ENCODE measurements at regions not wholly inside any gene's neighbourhood (a gene's known extent, or its start where the extent isn't known, plus 50 kb on each side); places are given as distances from the start of the nearest gene placed in this dataset.

DNA sequence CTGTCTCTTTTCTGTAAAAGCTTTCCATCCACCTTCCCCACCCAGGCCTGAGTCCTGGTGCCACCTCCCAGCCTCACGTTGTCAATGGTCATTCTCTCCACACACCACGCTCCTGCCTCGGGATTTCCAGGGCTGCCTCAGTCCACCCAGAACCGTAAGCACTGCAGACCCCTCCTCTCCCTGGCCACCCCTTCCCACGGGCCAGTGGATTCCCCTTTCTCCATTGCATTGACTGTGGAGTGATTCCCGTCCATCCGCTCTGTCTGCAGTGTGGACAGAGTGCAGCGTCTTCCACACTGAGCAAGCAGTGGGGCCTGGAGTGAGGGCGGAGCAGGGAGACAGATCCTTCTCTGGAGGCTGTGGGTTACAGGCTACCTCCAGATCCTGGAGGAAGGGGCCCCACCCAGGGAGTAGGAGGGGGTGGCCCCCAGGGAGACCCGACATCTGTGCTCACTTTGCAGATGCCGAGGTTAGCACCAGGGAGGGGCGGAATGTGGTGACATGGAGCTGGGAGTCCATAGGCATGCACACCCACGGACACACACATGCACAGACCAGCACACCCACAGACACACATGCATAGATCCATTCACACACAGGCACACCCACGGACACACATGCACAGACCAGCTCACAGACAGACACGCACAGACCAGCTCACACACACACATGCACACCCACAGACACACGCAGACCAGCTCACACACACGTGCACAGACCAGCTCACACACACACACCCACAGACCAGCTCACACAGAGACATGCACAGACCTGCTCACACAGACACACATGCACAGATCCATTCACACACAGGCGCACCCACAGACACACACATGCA lies 109.6 kb upstream of the B3GAT1 start:
- peaks cover 2% of the 10 kb centered on the region for H3K9me3 ChIP-seq (ENCODE audit: low read depth, low read length)
- H3K79me2 ChIP-seq (ENCODE audit: insufficient read depth, low read length) = no peaks in the 10 kb centered on the region
- DNase-seq (ENCODE audit: insufficient read length, low spot score, missing footprints) = peak; percentile 84
- no peak overlapping the region for H3K27ac ChIP-seq (ENCODE audit: low read depth, low read length)
- TF ChIP-seq, protein P1, sequence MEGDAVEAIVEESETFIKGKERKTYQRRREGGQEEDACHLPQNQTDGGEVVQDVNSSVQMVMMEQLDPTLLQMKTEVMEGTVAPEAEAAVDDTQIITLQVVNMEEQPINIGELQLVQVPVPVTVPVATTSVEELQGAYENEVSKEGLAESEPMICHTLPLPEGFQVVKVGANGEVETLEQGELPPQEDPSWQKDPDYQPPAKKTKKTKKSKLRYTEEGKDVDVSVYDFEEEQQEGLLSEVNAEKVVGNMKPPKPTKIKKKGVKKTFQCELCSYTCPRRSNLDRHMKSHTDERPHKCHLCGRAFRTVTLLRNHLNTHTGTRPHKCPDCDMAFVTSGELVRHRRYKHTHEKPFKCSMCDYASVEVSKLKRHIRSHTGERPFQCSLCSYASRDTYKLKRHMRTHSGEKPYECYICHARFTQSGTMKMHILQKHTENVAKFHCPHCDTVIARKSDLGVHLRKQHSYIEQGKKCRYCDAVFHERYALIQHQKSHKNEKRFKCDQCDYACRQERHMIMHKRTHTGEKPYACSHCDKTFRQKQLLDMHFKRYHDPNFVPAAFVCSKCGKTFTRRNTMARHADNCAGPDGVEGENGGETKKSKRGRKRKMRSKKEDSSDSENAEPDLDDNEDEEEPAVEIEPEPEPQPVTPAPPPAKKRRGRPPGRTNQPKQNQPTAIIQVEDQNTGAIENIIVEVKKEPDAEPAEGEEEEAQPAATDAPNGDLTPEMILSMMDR (IDR thresholded peaks at IDR 0.05; ENCODE audit: extremely low read depth, low read depth, low read length) = no peak
- no peaks in the 10 kb centered on the region for H4K20me1 ChIP-seq (ENCODE audit: insufficient read depth, low read length)
- no peak overlapping the region for H3K4me2 ChIP-seq (ENCODE audit: insufficient read depth, low read length)
- no peak overlapping the region for H2AFZ ChIP-seq (ENCODE audit: low read length)
- H3K4me3 ChIP-seq (ENCODE audit: insufficient read depth, low read length) = no peak overlapping the region
- no peaks in the 10 kb centered on the region for H3K27me3 ChIP-seq (ENCODE audit: insufficient read depth, low read length)
- H3K36me3 ChIP-seq (ENCODE audit: insufficient read depth, low read length) = no peaks in the 10 kb centered on the region
- no peaks in the 10 kb centered on the region for H3K4me1 ChIP-seq (ENCODE audit: insufficient read depth, low read length)

GRCh38 chr11:134521001-134521400 lies 109.0 kb upstream of the B3GAT1 start:
- Histone ChIP-seq H3K27ac (ENCODE audit: low read depth, low read length) (no peak overlapping the region), H2AFZ (ENCODE audit: low read length) (no peak overlapping the region), H3K4me2 (ENCODE audit: insufficient read depth, low read length) (no peak overlapping the region), H3K4me3 (ENCODE audit: insufficient read depth, low read length) (no peak overlapping the region), H3K27me3 (ENCODE audit: insufficient read depth, low read length) (no peaks in the 10 kb centered on the region), H3K4me1 (ENCODE audit: insufficient read depth, low read length) (no peaks in the 10 kb centered on the region), H3K79me2 (ENCODE audit: insufficient read depth, low read length) (no peaks in the 10 kb centered on the region), H3K36me3 (ENCODE audit: insufficient read depth, low read length) (no peaks in the 10 kb centered on the region), H4K20me1 (ENCODE audit: insufficient read depth, low read length) (no peaks in the 10 kb centered on the region), H3K9me3 (ENCODE audit: low read depth, low read length) (peaks cover 2% of the 10 kb centered on the region)
- TF ChIP-seq, protein P1 (IDR thresholded peaks at IDR 0.05; ENCODE audit: extremely low read depth, low read depth, low read length) = no peak
- DNase-seq (ENCODE audit: insufficient read length, low spot score, missing footprints) = peak; percentile 74

DNA sequence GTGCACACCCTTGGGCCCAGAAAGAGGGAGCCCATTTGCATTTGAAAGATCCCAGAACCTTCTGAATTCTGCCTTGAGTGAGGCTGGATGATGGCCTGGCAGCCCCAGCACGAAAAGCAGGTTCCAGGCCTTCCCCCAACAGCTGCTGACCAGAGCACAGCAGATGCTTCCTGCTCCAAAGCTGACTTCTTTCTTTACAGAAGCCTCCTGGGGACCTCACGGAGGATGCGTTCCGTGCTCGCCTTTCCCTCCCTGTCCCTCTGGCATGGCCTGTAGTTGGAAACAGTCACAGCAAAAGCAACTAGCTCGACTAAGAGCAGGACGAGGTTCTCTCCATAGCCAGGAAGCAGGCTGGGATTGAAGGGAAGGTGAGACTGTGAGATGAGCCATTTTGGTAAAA lies 107.7 kb upstream of the B3GAT1 start:
- Histone ChIP-seq H3K4me3 (ENCODE audit: insufficient read depth, low read length) (no peak overlapping the region), H2AFZ (ENCODE audit: low read length) (no peak overlapping the region), H3K36me3 (ENCODE audit: insufficient read depth, low read length) (no peaks in the 10 kb centered on the region), H3K4me2 (ENCODE audit: insufficient read depth, low read length) (no peak overlapping the region), H3K27me3 (ENCODE audit: insufficient read depth, low read length) (no peaks in the 10 kb centered on the region), H3K79me2 (ENCODE audit: insufficient read depth, low read length) (no peaks in the 10 kb centered on the region), H3K27ac (ENCODE audit: low read depth, low read length) (no peak overlapping the region), H4K20me1 (ENCODE audit: insufficient read depth, low read length) (no peaks in the 10 kb centered on the region), H3K4me1 (ENCODE audit: insufficient read depth, low read length) (no peaks in the 10 kb centered on the region), H3K9me3 (ENCODE audit: low read depth, low read length) (peaks cover 1% of the 10 kb centered on the region)
- TF ChIP-seq, protein P1 (IDR thresholded peaks at IDR 0.05; ENCODE audit: extremely low read depth, low read depth, low read length) = no peak
- no peak for DNase-seq (ENCODE audit: insufficient read length, low spot score, missing footprints)

DNA sequence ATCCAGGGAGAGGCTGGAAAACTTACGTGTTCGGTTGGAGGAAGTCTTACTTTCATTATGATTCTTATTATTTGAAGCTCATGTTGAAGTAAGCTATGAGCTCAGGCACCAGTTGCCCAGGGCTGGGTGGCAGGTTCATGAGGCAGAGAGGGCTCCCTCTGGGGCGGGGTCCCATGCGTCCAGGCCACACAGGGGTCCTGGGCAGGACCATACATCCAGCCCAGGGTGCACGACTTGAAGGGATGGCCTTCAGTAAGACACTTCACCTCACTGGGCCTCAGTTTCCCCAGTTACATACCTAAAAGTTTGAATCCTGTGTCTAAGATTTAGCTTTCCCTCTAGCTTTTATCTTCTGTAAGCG lies 107.3 kb upstream of the B3GAT1 start:
- no peak overlapping the region for H3K4me2 ChIP-seq (ENCODE audit: insufficient read depth, low read length)
- H2AFZ ChIP-seq (ENCODE audit: low read length) = no peak overlapping the region
- H3K27ac ChIP-seq (ENCODE audit: low read depth, low read length) = no peak overlapping the region
- no peaks in the 10 kb centered on the region for H3K9me3 ChIP-seq (ENCODE audit: low read depth, low read length)
- H3K4me3 ChIP-seq (ENCODE audit: insufficient read depth, low read length) = no peak overlapping the region
- no peaks in the 10 kb centered on the region for H3K27me3 ChIP-seq (ENCODE audit: insufficient read depth, low read length)
- no peaks in the 10 kb centered on the region for H3K79me2 ChIP-seq (ENCODE audit: insufficient read depth, low read length)
- H3K36me3 ChIP-seq (ENCODE audit: insufficient read depth, low read length) = no peaks in the 10 kb centered on the region
- TF ChIP-seq, protein P1 (IDR thresholded peaks at IDR 0.05; ENCODE audit: extremely low read depth, low read depth, low read length) = no peak
- DNase-seq (ENCODE audit: insufficient read length, low spot score, missing footprints) = no peak
- H4K20me1 ChIP-seq (ENCODE audit: insufficient read depth, low read length) = no peaks in the 10 kb centered on the region
- no peaks in the 10 kb centered on the region for H3K4me1 ChIP-seq (ENCODE audit: insufficient read depth, low read length)

Data from osteoblast (primary cell).